ENCODE measurements at regions not wholly inside any gene's neighbourhood (a gene's known extent, or its start where the extent isn't known, plus 50 kb on each side); places are given as distances from the start of the nearest gene placed in this dataset.

GRCh38 chr3:82364827-82365226, 603.4 kb upstream of the GBE1 start:
- ATAC-seq (ENCODE audit: insufficient number of reproducible peaks, low FRiP score, low read depth) (no peak), DNase-seq (ENCODE audit: low spot score) (no peak)
- no peaks in the 10 kb centered on the region for H3K27me3 ChIP-seq (replicated peaks; ENCODE audit: insufficient read depth)

DNA sequence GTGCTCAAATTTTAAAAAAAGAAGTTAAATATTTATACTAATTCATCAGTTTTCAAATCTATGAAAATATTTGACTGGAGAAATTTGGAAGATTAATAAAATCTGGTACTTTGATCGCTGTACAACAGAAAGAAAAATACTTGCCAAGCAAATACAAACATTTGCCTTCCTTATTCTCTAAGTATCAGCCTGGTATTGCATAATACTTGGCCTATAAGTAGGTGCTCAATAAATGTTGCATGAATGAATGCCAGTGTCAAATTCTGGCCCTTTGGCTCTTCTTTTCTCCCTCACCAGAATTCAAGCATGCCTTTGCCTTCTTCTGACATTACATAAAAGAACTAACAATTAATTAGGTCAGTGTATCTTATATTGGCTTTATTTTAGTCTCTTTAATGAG, 601.7 kb upstream of the GBE1 start:
- Histone ChIP-seq H3K4me3 (no peak overlapping the region), H3K27ac (no peak overlapping the region), H3K4me1 (ENCODE audit: control insufficient read depth in 1 of 2, low read depth in 2 of 2) (no peaks in the 10 kb centered on the region), H3K27me3 (replicated peaks; ENCODE audit: insufficient read depth) (no peaks in the 10 kb centered on the region), H3K9me3 (no peaks in the 10 kb centered on the region), H3K36me3 (no peaks in the 10 kb centered on the region)
- DNase-seq (ENCODE audit: low spot score), result no peak
- no peak for ATAC-seq (ENCODE audit: insufficient number of reproducible peaks, low FRiP score, low read depth)
- TF ChIP-seq, protein P1, sequence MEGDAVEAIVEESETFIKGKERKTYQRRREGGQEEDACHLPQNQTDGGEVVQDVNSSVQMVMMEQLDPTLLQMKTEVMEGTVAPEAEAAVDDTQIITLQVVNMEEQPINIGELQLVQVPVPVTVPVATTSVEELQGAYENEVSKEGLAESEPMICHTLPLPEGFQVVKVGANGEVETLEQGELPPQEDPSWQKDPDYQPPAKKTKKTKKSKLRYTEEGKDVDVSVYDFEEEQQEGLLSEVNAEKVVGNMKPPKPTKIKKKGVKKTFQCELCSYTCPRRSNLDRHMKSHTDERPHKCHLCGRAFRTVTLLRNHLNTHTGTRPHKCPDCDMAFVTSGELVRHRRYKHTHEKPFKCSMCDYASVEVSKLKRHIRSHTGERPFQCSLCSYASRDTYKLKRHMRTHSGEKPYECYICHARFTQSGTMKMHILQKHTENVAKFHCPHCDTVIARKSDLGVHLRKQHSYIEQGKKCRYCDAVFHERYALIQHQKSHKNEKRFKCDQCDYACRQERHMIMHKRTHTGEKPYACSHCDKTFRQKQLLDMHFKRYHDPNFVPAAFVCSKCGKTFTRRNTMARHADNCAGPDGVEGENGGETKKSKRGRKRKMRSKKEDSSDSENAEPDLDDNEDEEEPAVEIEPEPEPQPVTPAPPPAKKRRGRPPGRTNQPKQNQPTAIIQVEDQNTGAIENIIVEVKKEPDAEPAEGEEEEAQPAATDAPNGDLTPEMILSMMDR (IDR thresholded peaks at IDR 0.05), result no peak

More at GRCh38 chr3:82364827-82365226, 603.4 kb upstream of the GBE1 start:
- Histone ChIP-seq H3K4me3 (no peak overlapping the region), H3K27ac (no peak overlapping the region), H3K9me3 (no peaks in the 10 kb centered on the region), H3K36me3 (no peaks in the 10 kb centered on the region), H3K4me1 (ENCODE audit: control insufficient read depth in 1 of 2, low read depth in 2 of 2) (no peaks in the 10 kb centered on the region)
- TF ChIP-seq, protein P1 (IDR thresholded peaks at IDR 0.05), result no peak

DNA sequence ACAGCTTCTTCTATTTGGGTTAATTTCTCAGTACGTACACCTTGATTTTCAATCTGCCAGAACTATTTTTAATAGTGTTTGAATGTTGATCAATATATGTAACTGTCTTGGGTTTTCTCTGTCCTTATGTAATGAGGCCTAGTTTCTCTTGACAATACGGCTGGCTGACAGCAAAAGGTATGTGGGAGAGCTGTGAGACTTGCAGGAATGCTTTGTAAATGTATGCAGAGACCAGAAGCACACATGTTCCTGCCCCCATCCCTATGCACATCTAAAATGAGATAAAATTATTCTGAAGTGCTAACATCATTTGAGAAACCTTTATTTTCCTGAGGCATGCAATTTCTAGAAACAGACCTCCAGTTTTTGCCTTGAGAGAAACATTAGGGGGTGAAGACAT, 593.8 kb upstream of the GBE1 start:
- TF ChIP-seq, protein P1 (IDR thresholded peaks at IDR 0.05), result no peak
- H3K36me3 ChIP-seq, result no peaks in the 10 kb centered on the region
- DNase-seq (ENCODE audit: low spot score), result no peak
- no peaks in the 10 kb centered on the region for H3K4me1 ChIP-seq (ENCODE audit: control insufficient read depth in 1 of 2, low read depth in 2 of 2)
- H3K9me3 ChIP-seq, result no peaks in the 10 kb centered on the region
- H3K27ac ChIP-seq, result no peak overlapping the region
- H3K4me3 ChIP-seq, result no peak overlapping the region
- no peaks in the 10 kb centered on the region for H3K27me3 ChIP-seq (replicated peaks; ENCODE audit: insufficient read depth)
- no peak for ATAC-seq (ENCODE audit: insufficient number of reproducible peaks, low FRiP score, low read depth)

GRCh38 chr3:82354228-82354627, 592.8 kb upstream of the GBE1 start:
- no peaks in the 10 kb centered on the region for H3K4me1 ChIP-seq (ENCODE audit: control insufficient read depth in 1 of 2, low read depth in 2 of 2)
- no peak overlapping the region for H3K4me3 ChIP-seq
- no peaks in the 10 kb centered on the region for H3K27me3 ChIP-seq (replicated peaks; ENCODE audit: insufficient read depth)
- H3K27ac ChIP-seq, result no peak overlapping the region
- TF ChIP-seq, protein P1 (IDR thresholded peaks at IDR 0.05), result no peak
- no peaks in the 10 kb centered on the region for H3K9me3 ChIP-seq
- ATAC-seq (ENCODE audit: insufficient number of reproducible peaks, low FRiP score, low read depth), result no peak
- DNase-seq (ENCODE audit: low spot score), result no peak
- H3K36me3 ChIP-seq, result no peaks in the 10 kb centered on the region

DNA sequence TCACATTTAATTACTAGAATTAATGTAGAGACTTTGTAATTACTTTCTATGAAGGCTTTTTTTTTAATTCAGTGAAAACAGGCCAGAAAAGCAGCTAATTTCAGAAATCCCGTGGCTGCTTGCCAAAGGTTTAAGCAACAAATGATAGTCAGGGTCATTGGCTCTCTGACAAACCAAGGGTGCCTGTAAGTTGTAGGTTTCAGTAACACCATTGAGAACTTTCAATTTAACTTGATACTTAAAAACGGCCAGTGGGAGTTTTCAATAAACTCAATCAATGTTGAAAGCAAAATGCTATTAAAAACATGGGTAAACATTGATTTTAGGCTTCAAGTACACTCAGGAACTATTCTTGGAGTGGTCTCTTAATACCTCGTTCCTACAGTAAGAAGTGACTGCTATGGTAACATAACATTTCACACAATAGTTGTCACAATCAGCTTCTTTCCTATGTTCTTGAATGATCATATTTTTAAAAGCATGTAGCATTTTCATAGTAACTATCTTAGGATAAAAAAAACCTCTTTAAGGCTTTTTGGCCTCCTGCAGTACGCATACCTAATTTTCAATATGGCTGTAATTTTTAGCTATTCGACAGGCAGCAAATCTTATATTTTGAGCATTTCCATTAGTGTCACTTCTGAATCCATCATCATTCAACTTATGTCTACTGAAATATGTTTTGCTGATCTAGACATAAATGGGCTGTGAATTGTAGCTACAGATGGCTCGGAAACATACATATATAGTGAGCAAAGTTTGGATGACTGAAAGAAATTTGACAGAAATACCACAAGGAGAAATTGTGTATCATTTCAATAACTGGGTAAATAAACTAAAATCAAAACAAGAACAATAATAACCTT, 592.1 kb upstream of the GBE1 start:
- Histone ChIP-seq H3K9me3 (no peaks in the 10 kb centered on the region), H3K27ac (no peak overlapping the region), H3K4me3 (no peak overlapping the region), H3K36me3 (no peaks in the 10 kb centered on the region), H3K27me3 (replicated peaks; ENCODE audit: insufficient read depth) (no peaks in the 10 kb centered on the region), H3K4me1 (ENCODE audit: control insufficient read depth in 1 of 2, low read depth in 2 of 2) (no peaks in the 10 kb centered on the region)
- DNase-seq (ENCODE audit: low spot score) (no peak), ATAC-seq (ENCODE audit: insufficient number of reproducible peaks, low FRiP score, low read depth) (no peak)
- TF ChIP-seq, protein P1 (IDR thresholded peaks at IDR 0.05), result no peak

All from thoracic aorta (tissue), 2 donors.